GM08714 (cell line): ENCODE measurements at regions not wholly inside any gene's neighbourhood (a gene's known extent, or its start where the extent isn't known, plus 50 kb on each side); places are given as distances from the start of the nearest gene placed in this dataset.

Experiments
- H3K4me3 ChIP-seq: fragments of 200-500 bp; sonication (Bioruptor generic); 2 replicates; pipeline ENCODE4 v1.5.1; 2014; ENCODE audit warnings: mild to moderate bottlenecking, low read length, inconsistent platforms
- ZNF274 ChIP-seq: IDR thresholded peaks from 2 replicates; pipeline ENCODE4 v1.6.1; 2012; ENCODE audit warnings: mild to moderate bottlenecking, low read depth, low read length

DNA sequence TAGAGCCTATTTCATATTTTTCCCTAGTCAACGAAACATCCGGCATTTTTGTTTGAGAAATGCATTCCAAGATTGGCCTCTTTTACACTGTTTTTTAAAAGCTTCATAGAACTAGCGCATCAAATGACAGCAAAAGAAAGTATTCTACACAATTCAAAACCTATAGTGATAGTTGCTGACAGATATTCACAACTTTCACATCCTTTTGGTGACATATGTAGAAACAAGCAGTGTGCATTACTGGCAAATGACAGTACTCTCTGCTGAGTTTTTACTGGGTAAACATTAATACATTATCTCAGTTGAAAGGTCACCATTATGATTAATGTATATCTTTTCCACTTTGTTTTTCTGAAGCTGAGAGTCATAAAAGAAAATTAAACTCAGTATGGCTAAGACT, 135.4 kb upstream of the RGS18 start:
- TF ChIP-seq ZNF274 = no peak
- no peak overlapping the region for H3K4me3 ChIP-seq

DNA sequence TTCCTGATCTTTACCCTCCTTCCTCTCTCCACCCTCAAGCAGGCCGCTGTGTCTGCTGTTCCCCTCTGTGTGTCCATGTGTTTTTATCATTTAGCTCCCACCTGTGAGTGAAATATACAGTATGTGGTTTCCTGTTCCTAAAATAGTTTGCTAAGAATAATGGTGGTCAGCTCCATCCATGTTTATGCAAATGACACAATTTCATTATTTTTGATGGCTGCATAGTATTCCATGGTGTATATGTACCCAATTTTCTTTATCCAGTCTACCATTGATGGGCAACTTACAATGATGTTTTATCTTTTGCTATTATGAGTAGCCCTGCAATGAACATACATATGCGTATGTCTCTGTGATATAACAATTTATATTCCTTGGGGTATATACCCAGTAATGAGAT, 133.4 kb upstream of the RGS18 start:
- no peak for TF ChIP-seq ZNF274

DNA sequence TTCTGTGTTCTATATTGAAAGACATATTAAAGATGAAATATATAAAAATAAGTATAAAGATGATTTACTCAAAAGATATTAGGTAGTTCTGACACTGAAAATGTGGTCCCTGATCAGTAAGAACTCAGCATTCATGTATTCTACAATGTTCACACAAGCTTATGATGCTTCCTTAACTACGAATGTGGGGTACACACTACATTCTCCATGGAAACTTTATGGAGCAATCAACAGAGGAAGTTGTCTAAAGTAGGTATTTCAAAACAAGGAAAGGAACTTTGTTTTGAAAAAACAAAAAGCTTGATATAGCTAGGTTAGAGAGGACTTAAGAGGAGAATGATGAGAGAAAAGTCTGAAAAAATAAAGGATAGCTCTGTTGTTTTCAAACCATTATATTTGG, 119.7 kb upstream of the RGS18 start:
- no peak overlapping the region for H3K4me3 ChIP-seq
- TF ChIP-seq ZNF274 = no peak

More for the DNA sequence above, 133.4 kb upstream of the RGS18 start:
- H3K4me3 ChIP-seq = no peak overlapping the region

DNA sequence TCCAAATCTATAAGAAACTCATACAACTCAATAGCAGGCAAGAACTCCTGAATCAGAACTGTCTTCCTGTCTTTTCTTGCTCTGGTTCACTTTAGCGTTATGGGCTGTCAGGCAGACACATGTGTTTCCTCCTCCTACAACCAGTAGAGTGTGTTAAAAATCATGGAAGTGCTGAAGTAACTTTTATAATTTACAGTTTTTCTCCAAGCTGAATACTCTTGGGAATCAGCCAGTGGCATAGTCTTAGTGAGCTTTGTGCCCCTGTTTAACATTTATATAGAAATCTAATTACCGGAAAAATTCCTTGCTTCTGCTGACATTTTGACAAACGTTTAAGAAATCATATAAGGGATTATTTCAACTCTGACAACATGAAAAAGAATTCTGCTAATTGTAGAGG, 113.1 kb upstream of the RGS18 start:
- TF ChIP-seq ZNF274 = no peak
- no peak overlapping the region for H3K4me3 ChIP-seq

DNA sequence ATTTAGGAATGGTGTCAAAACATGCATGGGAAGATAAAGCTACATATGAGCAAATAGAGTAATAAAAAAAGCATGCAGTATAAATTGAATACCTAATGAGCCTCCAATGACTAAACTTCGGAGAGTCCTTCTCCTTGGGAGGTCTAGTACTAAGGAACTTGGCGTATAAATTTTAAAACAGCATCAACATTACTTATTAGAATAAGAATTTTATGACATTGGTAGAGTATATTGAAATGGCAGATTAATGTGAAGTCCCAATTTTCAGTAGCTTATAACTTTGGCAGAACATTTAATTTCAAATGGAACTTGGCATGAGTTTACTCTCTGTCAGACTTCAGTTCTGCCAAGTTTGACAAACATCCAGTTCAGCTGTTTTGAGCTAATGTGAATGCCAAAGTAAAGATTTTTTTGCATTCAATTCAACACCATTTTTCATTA, 104.7 kb upstream of the RGS18 start:
- H3K4me3 ChIP-seq = no peak overlapping the region
- no peak for TF ChIP-seq ZNF274

DNA sequence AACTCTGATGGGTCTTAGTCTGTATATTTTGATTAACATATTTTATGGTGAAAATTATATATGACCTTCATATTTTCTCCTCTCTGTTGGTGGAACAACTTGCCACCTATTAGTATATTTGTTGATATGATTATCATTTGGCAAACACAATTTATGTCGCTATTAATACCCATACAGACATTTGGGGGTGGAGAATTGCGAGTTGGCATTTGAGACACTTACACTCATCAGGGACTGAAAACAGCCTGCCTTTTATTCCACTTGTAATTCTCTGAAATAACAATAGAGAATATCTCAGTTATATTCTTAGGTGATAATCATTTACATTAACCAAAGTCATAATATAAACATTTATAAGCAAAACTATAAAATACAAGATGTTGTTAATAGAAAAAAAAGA, 100.5 kb upstream of the RGS18 start:
- no peak overlapping the region for H3K4me3 ChIP-seq
- no peak for TF ChIP-seq ZNF274

DNA sequence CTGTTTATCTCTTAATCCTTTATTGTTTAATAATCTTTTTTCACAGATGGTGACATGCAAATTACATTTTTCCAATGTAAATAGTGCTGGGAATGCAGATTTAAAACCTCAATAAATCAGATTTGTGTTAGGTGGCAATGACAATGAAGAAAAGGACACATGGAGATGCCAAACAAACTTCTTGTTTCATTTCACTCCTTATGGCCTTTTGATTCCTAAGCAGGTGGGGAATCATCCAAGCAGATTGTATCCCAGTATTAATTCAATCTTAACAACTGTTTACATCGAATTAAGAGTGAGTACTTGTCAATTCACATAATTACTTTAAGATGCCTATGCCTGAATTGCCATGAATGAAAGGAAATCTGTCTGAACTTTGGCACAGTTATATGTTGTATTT, 98.9 kb upstream of the RGS18 start:
- H3K4me3 ChIP-seq = no peak overlapping the region
- TF ChIP-seq ZNF274 = no peak

DNA sequence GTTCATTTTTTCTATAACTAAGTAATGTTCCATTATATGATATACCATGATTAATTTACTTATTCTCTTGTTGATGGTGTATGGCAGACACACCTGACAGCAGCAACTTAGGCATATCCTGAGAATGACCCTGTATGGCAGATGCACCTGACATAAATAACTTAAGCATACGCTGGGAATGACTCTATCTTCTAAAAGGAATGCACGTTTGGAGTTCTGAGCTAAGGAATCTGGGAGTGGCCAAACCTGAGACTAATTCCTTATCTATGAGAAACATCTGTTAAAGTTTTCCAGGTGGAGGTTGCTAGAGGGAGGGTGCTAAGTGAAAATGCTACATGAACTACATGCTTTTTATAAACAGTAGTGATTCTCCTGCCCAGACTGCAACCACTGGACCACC, 96.7 kb upstream of the RGS18 start:
- no peak for TF ChIP-seq ZNF274
- H3K4me3 ChIP-seq = no peak overlapping the region

DNA sequence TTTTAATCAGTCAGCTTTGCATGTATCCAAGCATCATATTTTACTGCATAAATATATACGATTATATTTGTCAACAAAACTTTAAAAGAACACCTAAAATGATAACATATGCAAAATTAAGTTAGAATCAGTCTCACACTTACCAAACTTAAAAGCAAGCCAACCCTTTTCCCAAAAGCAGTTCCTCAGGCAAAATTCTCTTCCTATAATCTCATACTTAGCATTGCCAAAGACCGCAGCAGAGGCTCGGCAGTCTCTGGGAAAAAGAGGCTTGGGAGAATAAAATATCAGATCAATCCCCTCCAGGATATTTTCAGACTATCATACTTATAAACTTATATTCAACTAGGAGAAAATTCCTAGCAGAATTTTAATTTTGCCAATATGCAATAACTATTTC, 93.2 kb upstream of the RGS18 start:
- TF ChIP-seq ZNF274 = no peak
- H3K4me3 ChIP-seq = no peak overlapping the region

DNA sequence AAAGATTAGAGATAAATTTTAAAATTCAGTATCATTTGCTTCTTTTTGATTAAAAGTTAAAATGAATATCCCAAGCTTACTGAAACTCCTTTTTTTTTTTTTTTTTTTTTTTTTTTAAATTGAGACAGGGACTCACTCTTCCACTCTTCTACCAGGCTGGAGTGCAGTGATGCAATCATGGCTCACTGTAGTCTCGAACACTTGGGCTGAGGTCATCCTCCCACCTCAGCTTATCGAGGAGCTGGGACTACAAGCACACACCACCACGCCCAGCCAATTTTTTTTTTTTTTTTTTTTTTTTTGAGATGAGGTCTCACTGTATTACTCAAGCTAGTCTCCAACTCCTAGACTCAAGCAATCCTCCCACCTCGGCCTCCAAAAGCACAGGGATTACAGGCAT, 92.1 kb upstream of the RGS18 start:
- no peak for TF ChIP-seq ZNF274
- H3K4me3 ChIP-seq = no peak overlapping the region

DNA sequence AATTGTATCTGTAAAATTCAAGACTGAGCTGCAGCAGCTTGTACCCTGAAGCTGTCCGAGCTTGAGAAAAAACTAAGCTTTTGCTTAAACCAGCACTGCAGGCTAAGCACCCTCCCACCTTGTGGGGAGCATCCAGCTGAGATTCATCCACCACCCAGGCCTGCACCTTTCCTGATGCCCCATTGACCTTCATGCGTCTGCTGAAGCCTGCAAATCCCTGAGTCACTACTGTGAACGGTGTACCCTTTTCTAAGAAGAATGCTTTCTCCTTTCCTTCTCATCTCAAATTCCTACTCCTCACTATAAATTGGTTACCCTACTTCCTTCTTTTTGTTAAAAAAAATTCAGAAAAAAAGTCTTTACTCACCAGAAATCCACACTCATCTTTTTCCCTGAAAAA, 90.9 kb upstream of the RGS18 start:
- TF ChIP-seq ZNF274 = no peak
- H3K4me3 ChIP-seq = no peak overlapping the region

DNA sequence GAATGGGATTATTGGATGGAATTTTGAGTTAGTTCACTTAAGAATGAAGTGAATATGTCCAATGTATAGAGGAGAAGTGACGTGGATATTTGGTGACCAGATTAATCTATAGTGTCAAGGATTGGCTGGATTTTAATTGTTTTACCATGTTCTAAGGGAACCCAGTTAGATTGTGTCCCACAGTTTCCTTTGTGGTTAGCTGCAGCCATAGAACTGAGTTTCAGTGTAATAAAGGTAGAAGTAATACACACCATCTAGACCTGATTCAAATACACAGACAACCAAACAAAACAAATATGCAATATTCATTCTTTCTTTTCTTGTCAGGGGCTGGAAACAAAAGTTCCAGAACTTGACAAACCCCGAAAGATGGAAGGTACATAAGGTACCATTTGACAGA, 88.0 kb upstream of the RGS18 start:
- no peak overlapping the region for H3K4me3 ChIP-seq
- TF ChIP-seq ZNF274 = no peak

DNA sequence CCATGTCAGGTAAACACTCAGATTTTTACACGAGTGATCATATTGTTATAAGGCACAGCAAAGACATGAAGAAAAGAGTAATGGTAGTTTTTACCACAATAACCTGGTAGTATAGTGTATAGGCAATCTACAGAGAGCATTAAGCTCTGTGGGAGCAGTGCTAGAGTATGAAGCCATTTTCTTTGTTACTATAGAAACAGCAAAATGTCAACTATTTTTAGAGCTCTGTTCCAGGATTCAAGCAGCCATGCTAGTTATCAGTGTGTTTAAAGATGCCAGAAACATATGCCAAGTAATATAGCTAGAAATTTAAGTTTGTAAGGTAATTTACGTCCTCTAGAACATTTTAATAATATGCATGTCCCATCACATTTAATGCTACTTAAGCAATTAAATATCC, 77.6 kb upstream of the RGS18 start:
- no peak for TF ChIP-seq ZNF274
- H3K4me3 ChIP-seq = no peak overlapping the region

DNA sequence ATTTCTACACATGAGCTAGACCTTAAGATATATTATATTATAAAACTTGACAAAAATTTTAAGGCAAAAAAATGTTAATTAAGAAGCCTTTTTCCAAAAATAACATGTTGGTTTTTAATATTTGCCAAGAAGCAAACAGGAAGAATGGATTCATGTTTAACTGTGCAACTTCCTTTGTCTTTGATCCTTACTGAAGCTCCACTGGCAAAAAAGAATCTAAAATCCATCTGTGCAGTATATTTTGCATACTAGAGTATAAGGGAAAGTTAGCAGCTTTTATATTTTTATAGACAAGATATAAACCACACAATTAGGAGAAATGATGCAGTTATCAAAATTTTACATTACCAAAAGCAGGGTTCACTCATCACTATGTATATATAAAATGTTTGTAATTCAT, 76.9 kb upstream of the RGS18 start:
- no peak for TF ChIP-seq ZNF274
- no peak overlapping the region for H3K4me3 ChIP-seq

DNA sequence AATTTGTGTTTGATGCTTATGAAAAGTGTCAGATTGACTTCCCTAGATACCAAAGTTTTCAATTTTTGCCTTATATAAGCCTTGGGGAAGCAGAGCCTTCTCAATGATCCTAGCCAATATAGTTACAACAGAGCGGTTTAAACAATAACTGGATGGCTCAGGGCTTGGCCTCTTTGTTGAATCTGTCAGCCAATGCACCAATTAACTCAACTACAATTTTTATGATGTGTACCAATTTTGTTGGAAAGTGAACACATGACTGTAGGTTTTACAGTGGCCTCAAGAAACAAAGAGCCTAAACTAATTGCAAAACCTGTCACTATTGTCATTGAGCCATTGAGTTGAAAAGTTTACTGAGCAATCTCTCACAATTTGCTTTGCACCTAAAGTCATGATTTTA, 71.6 kb upstream of the RGS18 start:
- no peak for TF ChIP-seq ZNF274
- H3K4me3 ChIP-seq = no peak overlapping the region

DNA sequence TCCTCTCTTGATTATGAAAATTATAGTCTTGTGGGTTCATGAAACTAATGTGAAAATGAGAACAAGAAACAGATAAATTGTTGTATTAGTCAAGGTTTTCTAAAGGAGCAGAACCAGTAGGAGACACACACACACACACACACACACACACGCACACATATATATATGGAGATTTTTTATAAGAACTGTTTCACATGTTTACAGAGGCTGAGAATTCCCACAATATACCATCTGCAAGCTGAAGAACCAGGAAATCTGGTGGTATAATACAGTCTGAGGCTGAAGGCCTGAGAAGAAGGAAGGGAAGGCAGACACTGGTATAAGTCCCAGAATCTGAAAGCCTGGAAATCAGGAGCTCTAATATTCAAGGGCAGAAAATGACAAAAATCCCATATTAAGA, 70.9 kb upstream of the RGS18 start:
- no peak for TF ChIP-seq ZNF274
- no peak overlapping the region for H3K4me3 ChIP-seq

DNA sequence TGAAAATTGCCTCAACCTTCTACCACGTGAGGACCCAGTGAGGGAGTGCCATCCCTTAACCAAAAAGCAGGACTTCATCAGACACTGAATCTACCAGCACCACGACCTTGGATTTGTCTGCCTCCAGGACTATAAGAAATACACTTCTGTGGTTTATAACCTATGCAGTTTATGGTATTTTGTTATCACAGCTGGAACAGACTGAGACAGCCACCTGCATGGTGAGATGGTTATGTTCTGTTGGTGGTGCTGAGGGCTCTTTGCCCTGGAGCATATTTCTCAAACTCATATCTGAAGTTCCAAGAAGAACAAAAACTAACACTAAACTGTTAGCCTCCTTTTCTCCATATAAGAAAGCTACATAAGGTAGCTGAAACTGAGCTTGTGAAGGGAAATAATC, 69.8 kb upstream of the RGS18 start:
- H3K4me3 ChIP-seq = no peak overlapping the region
- no peak for TF ChIP-seq ZNF274
